GM23248 (cell line): ENCODE measurements at regions not wholly inside any gene's neighbourhood (a gene's known extent, or its start where the extent isn't known, plus 50 kb on each side); places are given as distances from the start of the nearest gene placed in this dataset.

ENCODE experiments used
- EZH2 ChIP-seq: fragments of 200-600 bp; sonication (generic); IDR thresholded peaks from 2 replicates; pipeline ENCODE4 v1.6.1; 2018; ENCODE audit warnings: antibody characterized with exemption, mild to moderate bottlenecking; ENCODE audit not compliant: insufficient read depth, poor library complexity, severe bottlenecking
- EZH2phosphoT487 ChIP-seq: fragments of 200-600 bp; sonication (generic); IDR thresholded peaks from 2 replicates; pipeline ENCODE4 v1.6.1; 2018; ENCODE audit warnings: antibody characterized with exemption, moderate library complexity, mild to moderate bottlenecking, low read depth; ENCODE audit not compliant: insufficient read depth

- TF ChIP-seq EZH2 (no peak), EZH2phosphoT487 (no peak)
Measured at GRCh38 chr2:62309465-62310091, 113.7 kb downstream of the B3GNT2 start.
